Stimulated activated CD4-positive, alpha-beta T cell treated with anti-CD3 and anti-CD28 coated beads, TNF-alpha, amount 100 ng/mL, for 4 hours (primary cell): ENCODE measurements at regions not wholly inside any gene's neighbourhood (a gene's known extent, or its start where the extent isn't known, plus 50 kb on each side); places are given as distances from the start of the nearest gene placed in this dataset.
"Not testable (repeated sequence)": the region's sequence is repeated elsewhere in the genome, so short reads cannot be mapped to it uniquely, and the experiment has no call there.

Experiments used
- DNase-seq, 3 experiments: peaks; one replicate each; pipeline ENCODE4 v3.0.0-alpha.2; 2020; ENCODE audit warnings: low read depth in 3 of 3

- DNase-seq: no peak
These were observed 726.4 kb downstream of the ZNF385D start for GRCh38 chr3:21024563-21024962.

- DNase-seq: no peak
These were observed 730.3 kb downstream of the ZNF385D start for GRCh38 chr3:21020681-21021080.

- no peak for DNase-seq
These were observed 731.0 kb downstream of the ZNF385D start for GRCh38 chr3:21020043-21020442.

GRCh38 chr3:21017115-21017852 is 733.7 kb downstream of the ZNF385D start:
- DNase-seq: no peak

- no peak for DNase-seq
These were observed 737.4 kb downstream of the ZNF385D start for GRCh38 chr3:21013566-21013965.

GRCh38 chr3:20999661-21000060 is 751.3 kb downstream of the ZNF385D start:
- no peak for DNase-seq

- no peak for DNase-seq
These were observed 753.8 kb downstream of the ZNF385D start for GRCh38 chr3:20997183-20997582.

GRCh38 chr3:20990896-20991295 is 760.1 kb downstream of the ZNF385D start:
- no peak for DNase-seq

GRCh38 chr3:20989653-20990052 is 761.4 kb downstream of the ZNF385D start:
- DNase-seq: not testable (repeated sequence)

- DNase-seq: no peak
These were observed 766.3 kb downstream of the ZNF385D start for GRCh38 chr3:20984594-20985205.

- DNase-seq: no peak
These were observed 775.8 kb downstream of the ZNF385D start for GRCh38 chr3:20975188-20975651.

- no peak for DNase-seq
These were observed 776.6 kb downstream of the ZNF385D start for GRCh38 chr3:20974396-20974795.

- not testable (repeated sequence) for DNase-seq
These were observed 780.2 kb downstream of the ZNF385D start for GRCh38 chr3:20970807-20971206.

- DNase-seq: not testable (repeated sequence)
These were observed 781.5 kb upstream of the SGO1 start for GRCh38 chr3:20967485-20967884.

GRCh38 chr3:20958161-20958560 is 772.2 kb upstream of the SGO1 start:
- DNase-seq: no peak

GRCh38 chr3:20945892-20946291 is 759.9 kb upstream of the SGO1 start:
- no peak for DNase-seq

- DNase-seq: no peak
These were observed 749.8 kb upstream of the SGO1 start for GRCh38 chr3:20935791-20936190.

GRCh38 chr3:20931834-20932233 is 745.8 kb upstream of the SGO1 start:
- no peak for DNase-seq

GRCh38 chr3:20930034-20930433 is 744.0 kb upstream of the SGO1 start:
- DNase-seq: no peak

- DNase-seq: no peak
These were observed 738.8 kb upstream of the SGO1 start for GRCh38 chr3:20924646-20925385.

GRCh38 chr3:20921112-20921511 is 735.1 kb upstream of the SGO1 start:
- DNase-seq: not testable (repeated sequence)

GRCh38 chr3:20916951-20917606 is 731.1 kb upstream of the SGO1 start:
- no peak for DNase-seq
